Activated T-cell treated with anti-CD3 and anti-CD28 coated beads, Interleukin-2, amount 50 U/mL, for 72 hours (primary cell): ENCODE measurements at regions not wholly inside any gene's neighbourhood (a gene's known extent, or its start where the extent isn't known, plus 50 kb on each side); places are given as distances from the start of the nearest gene placed in this dataset.

Source experiments
- ATAC-seq, 2 donors: fragments of 150-1000 bp; cut with Tn5 transposase; replicated peaks in 1 of 2; 2 replicates each; pipeline ENCODE4 v1.10.0; 2021; ENCODE audit warnings: moderate library complexity in 2 of 2, mild to moderate bottlenecking in 1 of 2
- DNase-seq, 2 donors: peaks; one replicate each; pipeline ENCODE4 v3.0.0; 2021 to 2022; ENCODE audit warnings: mixed read lengths in 1 of 2
- H3K27ac Mint-ChIP-seq: one replicate; pipeline ENCODE4 v1.8.0; 2022; ENCODE audit warnings: mild to moderate bottlenecking, moderate library complexity, mixed read lengths
- H3K27me3 Mint-ChIP-seq: one replicate; pipeline ENCODE4 v1.8.0; 2022; ENCODE audit warnings: low read depth, mixed read lengths
- H3K36me3 Mint-ChIP-seq, 2 donors: one replicate each; pipeline ENCODE4 v1.8.0; 2022; ENCODE audit warnings: mixed read lengths in 2 of 2, mild to moderate bottlenecking in 1 of 2; ENCODE audit not compliant: insufficient read depth in 2 of 2
- H3K4me1 Mint-ChIP-seq: one replicate; pipeline ENCODE4 v1.8.0; 2022; ENCODE audit warnings: low read depth, mixed read lengths
- H3K4me3 Mint-ChIP-seq, 2 donors: one replicate each; pipeline ENCODE4 v1.8.0; 2022; ENCODE audit warnings: mild to moderate bottlenecking in 2 of 2, mixed read lengths in 2 of 2, moderate library complexity in 2 of 2
- H3K9me3 Mint-ChIP-seq, 2 donors: one replicate each; pipeline ENCODE4 v1.8.0; 2022; ENCODE audit warnings: mixed read lengths in 2 of 2

- Mint-ChIP-seq H3K36me3 (peaks cover 0 to 7% of the 10 kb centered on the region in 2 donors), H3K27me3 (no peaks in the 10 kb centered on the region), H3K4me3 (no peak overlapping the region), H3K27ac (no peak overlapping the region), H3K4me1 (no peaks in the 10 kb centered on the region), H3K9me3 (peaks cover 10 to 12% of the 10 kb centered on the region in 2 donors)
- DNase-seq = no peak
- no peak for ATAC-seq
Observed at GRCh38 chr4:132838244-132838643, 310.9 kb upstream of the PCDH10 start.

GRCh38 chr4:132839070-132839469, 310.0 kb upstream of the PCDH10 start:
- Mint-ChIP-seq H3K4me3 (no peak overlapping the region), H3K4me1 (no peaks in the 10 kb centered on the region), H3K27ac (no peak overlapping the region), H3K27me3 (no peaks in the 10 kb centered on the region), H3K9me3 (peaks cover 10 to 12% of the 10 kb centered on the region in 2 donors), H3K36me3 (peaks cover 0 to 7% of the 10 kb centered on the region in 2 donors)
- DNase-seq (no peak), ATAC-seq (no peak)

GRCh38 chr4:132859929-132860328, 289.2 kb upstream of the PCDH10 start:
- no peaks in the 10 kb centered on the region for H3K4me1 Mint-ChIP-seq
- ATAC-seq (no peak), DNase-seq (no peak)
- H3K27ac Mint-ChIP-seq = no peak overlapping the region
- no peaks in the 10 kb centered on the region for H3K27me3 Mint-ChIP-seq
- H3K36me3 Mint-ChIP-seq = no peaks in the 10 kb centered on the region
- H3K9me3 Mint-ChIP-seq = peaks cover 2 to 4% of the 10 kb centered on the region in 2 donors
- H3K4me3 Mint-ChIP-seq = no peak overlapping the region

- H3K4me1 Mint-ChIP-seq = no peaks in the 10 kb centered on the region
- no peak overlapping the region for H3K27ac Mint-ChIP-seq
- DNase-seq = no peak
- H3K4me3 Mint-ChIP-seq = no peak overlapping the region
- no peaks in the 10 kb centered on the region for H3K36me3 Mint-ChIP-seq
- H3K9me3 Mint-ChIP-seq = peaks cover 2 to 4% of the 10 kb centered on the region in 2 donors
- ATAC-seq = no peak
- H3K27me3 Mint-ChIP-seq = no peaks in the 10 kb centered on the region
Observed at GRCh38 chr4:132860976-132861375, 288.1 kb upstream of the PCDH10 start.

GRCh38 chr4:132863619-132864018, 285.5 kb upstream of the PCDH10 start:
- Mint-ChIP-seq H3K9me3 (no peaks in the 10 kb centered on the region), H3K27ac (no peak overlapping the region), H3K4me1 (no peaks in the 10 kb centered on the region), H3K27me3 (no peaks in the 10 kb centered on the region), H3K4me3 (no peak overlapping the region), H3K36me3 (no peaks in the 10 kb centered on the region)
- DNase-seq (no peak), ATAC-seq (no peak)

GRCh38 chr4:132865458-132865857, 283.6 kb upstream of the PCDH10 start:
- H3K4me1 Mint-ChIP-seq = no peaks in the 10 kb centered on the region
- no peak overlapping the region for H3K4me3 Mint-ChIP-seq
- no peaks in the 10 kb centered on the region for H3K27me3 Mint-ChIP-seq
- DNase-seq (no peak), ATAC-seq (no peak)
- no peak overlapping the region for H3K27ac Mint-ChIP-seq
- H3K9me3 Mint-ChIP-seq = no peaks in the 10 kb centered on the region
- peaks cover 0 to 1% of the 10 kb centered on the region in 2 donors for H3K36me3 Mint-ChIP-seq

- ATAC-seq (no peak), DNase-seq (no peak)
- H3K27ac Mint-ChIP-seq = no peak overlapping the region
- H3K4me1 Mint-ChIP-seq = no peaks in the 10 kb centered on the region
- no peaks in the 10 kb centered on the region for H3K9me3 Mint-ChIP-seq
- no peak overlapping the region for H3K4me3 Mint-ChIP-seq
- no peaks in the 10 kb centered on the region for H3K27me3 Mint-ChIP-seq
- H3K36me3 Mint-ChIP-seq = peaks cover 0 to 1% of the 10 kb centered on the region in 2 donors
Observed at GRCh38 chr4:132865922-132866321, 283.2 kb upstream of the PCDH10 start.

- no peaks in the 10 kb centered on the region for H3K27me3 Mint-ChIP-seq
- ATAC-seq (no peak), DNase-seq (no peak)
- H3K36me3 Mint-ChIP-seq = peaks cover 0 to 1% of the 10 kb centered on the region in 2 donors
- H3K4me3 Mint-ChIP-seq = no peak overlapping the region
- H3K27ac Mint-ChIP-seq = no peak overlapping the region
- H3K4me1 Mint-ChIP-seq = no peaks in the 10 kb centered on the region
- H3K9me3 Mint-ChIP-seq = no peaks in the 10 kb centered on the region
Observed at GRCh38 chr4:132866616-132867015, 282.5 kb upstream of the PCDH10 start.

GRCh38 chr4:132893787-132894186, 255.3 kb upstream of the PCDH10 start:
- Mint-ChIP-seq H3K27ac (no peak overlapping the region), H3K36me3 (no peaks in the 10 kb centered on the region), H3K4me3 (no peak overlapping the region), H3K4me1 (no peaks in the 10 kb centered on the region), H3K27me3 (no peaks in the 10 kb centered on the region), H3K9me3 (peaks cover 0 to 8% of the 10 kb centered on the region in 2 donors)
- DNase-seq (no peak), ATAC-seq (no peak)

GRCh38 chr4:132901224-132901623, 247.9 kb upstream of the PCDH10 start:
- H3K9me3 Mint-ChIP-seq = peaks cover 2 to 3% of the 10 kb centered on the region in 2 donors
- no peaks in the 10 kb centered on the region for H3K27me3 Mint-ChIP-seq
- H3K27ac Mint-ChIP-seq = no peak overlapping the region
- ATAC-seq (no peak), DNase-seq (no peak)
- no peaks in the 10 kb centered on the region for H3K36me3 Mint-ChIP-seq
- H3K4me3 Mint-ChIP-seq = no peak overlapping the region
- no peaks in the 10 kb centered on the region for H3K4me1 Mint-ChIP-seq

- Mint-ChIP-seq H3K4me3 (no peak overlapping the region), H3K9me3 (peaks cover 0 to 3% of the 10 kb centered on the region in 2 donors), H3K4me1 (no peaks in the 10 kb centered on the region), H3K27ac (no peak overlapping the region), H3K27me3 (no peaks in the 10 kb centered on the region), H3K36me3 (no peaks in the 10 kb centered on the region)
- ATAC-seq = no peak
- no peak for DNase-seq
Observed at GRCh38 chr4:132910229-132910748, 238.8 kb upstream of the PCDH10 start.

- no peak overlapping the region for H3K4me3 Mint-ChIP-seq
- H3K4me1 Mint-ChIP-seq = no peaks in the 10 kb centered on the region
- no peaks in the 10 kb centered on the region for H3K27me3 Mint-ChIP-seq
- ATAC-seq (no peak), DNase-seq (no peak)
- no peak overlapping the region for H3K27ac Mint-ChIP-seq
- H3K36me3 Mint-ChIP-seq = no peaks in the 10 kb centered on the region
- H3K9me3 Mint-ChIP-seq = no peaks in the 10 kb centered on the region
Observed at GRCh38 chr4:132918096-132918495, 231.0 kb upstream of the PCDH10 start.

GRCh38 chr4:132923516-132923915, 225.6 kb upstream of the PCDH10 start:
- H3K4me1 Mint-ChIP-seq = no peaks in the 10 kb centered on the region

GRCh38 chr4:132934911-132935310, 214.2 kb upstream of the PCDH10 start:
- DNase-seq (no peak), ATAC-seq (no peak)
- Mint-ChIP-seq H3K4me1 (no peaks in the 10 kb centered on the region), H3K27ac (no peak overlapping the region), H3K27me3 (no peaks in the 10 kb centered on the region), H3K9me3 (peaks cover 5 to 6% of the 10 kb centered on the region in 2 donors), H3K4me3 (no peak overlapping the region), H3K36me3 (peaks cover 1 to 4% of the 10 kb centered on the region in 2 donors)

More at GRCh38 chr4:132923516-132923915, 225.6 kb upstream of the PCDH10 start:
- no peaks in the 10 kb centered on the region for H3K9me3 Mint-ChIP-seq
- H3K4me3 Mint-ChIP-seq = no peak overlapping the region
- DNase-seq (no peak), ATAC-seq (no peak)
- H3K27ac Mint-ChIP-seq = no peak overlapping the region
- H3K27me3 Mint-ChIP-seq = no peaks in the 10 kb centered on the region
- H3K36me3 Mint-ChIP-seq = no peaks in the 10 kb centered on the region
